T-helper 2 cell treated with Interferon-gamma antibody and Interleukin-4, amounts not matched to agents 100 ng/mL and 5 ng/mL, for 36 hours (primary cell): ENCODE measurements at regions not wholly inside any gene's neighbourhood (a gene's known extent, or its start where the extent isn't known, plus 50 kb on each side); places are given as distances from the start of the nearest gene placed in this dataset.

Experiments used
- intact Hi-C: fragments of 100-400 bp; cut with micrococcal nuclease; formaldehyde crosslinking; loops from one replicate; pipeline ENCODE4 v1.15.1; 2023

GRCh38 chr4:136935871-136936270 lies 596.4 kb downstream of the PCDH18 start:
- intact Hi-C loops, result no loop called here

DNA sequence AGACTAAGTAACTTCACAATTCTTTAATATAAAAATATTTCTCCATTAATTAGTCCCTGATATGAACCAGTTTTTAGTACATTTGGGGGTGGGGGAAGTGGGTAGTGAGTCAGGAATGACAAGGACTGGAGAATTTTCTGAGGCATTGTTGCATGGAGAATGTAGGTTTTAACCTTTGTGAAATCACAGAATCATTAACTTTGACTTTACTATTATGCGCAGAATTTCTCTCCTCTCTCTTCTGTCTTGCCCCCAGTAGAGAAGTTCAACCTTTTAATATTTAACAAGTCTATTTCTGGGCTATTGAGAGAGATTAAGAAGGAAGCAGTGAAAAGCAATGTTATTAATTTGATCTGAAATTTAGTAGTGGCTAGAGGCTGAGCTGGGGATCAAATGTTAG lies 597.0 kb downstream of the PCDH18 start:
- intact Hi-C loops, result no loop called here

DNA sequence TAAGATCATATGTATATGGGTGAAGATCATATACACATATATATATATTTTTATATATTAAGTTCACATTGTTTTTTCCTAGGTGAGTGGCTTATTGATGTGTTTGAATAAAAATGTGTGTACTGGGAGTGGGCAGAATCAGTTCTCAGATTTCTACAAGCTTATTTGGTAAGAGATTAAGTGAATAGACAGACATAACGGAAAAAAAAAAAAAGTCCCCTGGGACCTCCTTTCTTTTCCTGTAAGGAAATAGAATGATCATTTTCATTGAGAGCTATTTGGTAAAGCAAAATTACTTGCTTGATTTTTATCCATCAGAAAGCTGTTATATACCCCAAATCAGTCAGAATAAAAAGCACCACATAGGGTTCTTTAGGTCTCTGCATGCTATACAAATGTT lies 597.7 kb downstream of the PCDH18 start:
- intact Hi-C loops, result no loop called here

GRCh38 chr4:136931781-136932180 lies 600.5 kb downstream of the PCDH18 start:
- intact Hi-C loops, result no loop called here

DNA sequence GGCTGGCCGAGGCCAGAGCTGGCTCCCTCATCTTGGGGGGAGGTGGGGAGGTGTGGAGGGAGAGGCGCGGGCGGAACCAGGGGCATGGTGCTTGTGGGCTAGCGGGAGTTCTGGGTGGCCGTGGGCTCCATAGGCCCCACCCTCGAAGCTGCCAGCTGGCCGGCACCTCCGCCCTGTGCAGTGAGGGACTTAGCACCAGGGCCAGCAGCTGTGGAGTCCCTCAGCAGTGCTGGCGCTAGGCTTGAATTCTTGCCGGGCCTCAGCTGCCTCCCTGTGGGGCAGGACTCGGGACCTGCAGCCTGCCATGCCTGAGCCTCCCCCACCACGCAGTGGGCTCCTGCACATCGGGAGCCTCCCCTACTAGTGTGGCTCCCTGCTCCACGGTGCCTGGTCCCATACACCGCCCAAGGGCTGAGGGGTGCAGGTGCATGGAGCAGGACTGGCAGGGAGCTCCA lies 603.3 kb downstream of the PCDH18 start:
- intact Hi-C loops, result no loop called here

- intact Hi-C loops, result no loop called here
Measured at GRCh38 chr4:136927172-136927571, 605.1 kb downstream of the PCDH18 start.

DNA sequence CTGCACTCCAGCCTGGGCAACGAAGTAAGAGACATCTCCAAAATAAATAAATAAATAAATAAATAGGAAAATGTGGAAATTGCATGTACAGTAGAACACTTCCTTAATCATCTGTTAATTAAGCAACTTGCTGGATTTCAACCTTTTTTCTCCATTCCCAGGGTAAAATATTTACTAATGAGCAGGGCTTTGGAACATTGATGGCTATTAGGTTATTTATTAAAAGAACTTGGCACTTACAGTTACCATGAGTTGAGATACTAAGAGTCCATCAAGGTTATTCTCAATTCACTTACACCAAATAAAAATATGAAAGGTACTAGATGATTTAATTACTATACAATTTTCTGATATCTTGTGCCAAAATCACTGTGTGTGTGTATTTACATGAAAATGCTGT lies 607.1 kb downstream of the PCDH18 start:
- intact Hi-C loops, result no loop called here

GRCh38 chr4:136922066-136922465 lies 610.2 kb downstream of the PCDH18 start:
- intact Hi-C loops, result no loop called here

- intact Hi-C loops, result no loop called here
Measured at GRCh38 chr4:136920092-136920881, 612.0 kb downstream of the PCDH18 start.

DNA sequence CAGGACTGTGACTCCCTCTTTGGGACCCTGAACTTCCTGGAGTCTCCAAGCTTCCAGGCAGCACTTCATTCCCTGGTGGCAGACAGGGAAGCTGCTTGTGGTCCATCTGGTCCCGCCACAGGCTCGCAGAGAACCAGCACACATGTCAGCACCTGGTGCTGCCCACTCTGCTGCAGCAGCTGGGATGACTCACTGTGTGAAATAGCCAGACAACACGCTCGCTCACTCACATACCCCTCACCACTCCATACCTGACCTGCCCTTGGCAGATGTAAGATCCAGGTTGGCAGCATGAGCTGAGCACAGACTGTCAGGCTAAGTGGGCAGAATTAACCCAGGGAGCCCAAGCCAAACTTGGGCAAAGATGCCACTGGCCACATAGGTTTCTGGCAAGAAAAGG lies 613.5 kb downstream of the PCDH18 start:
- intact Hi-C loops, result no loop called here

GRCh38 chr4:136917312-136918110 lies 614.8 kb downstream of the PCDH18 start:
- intact Hi-C loops, result no loop called here

DNA sequence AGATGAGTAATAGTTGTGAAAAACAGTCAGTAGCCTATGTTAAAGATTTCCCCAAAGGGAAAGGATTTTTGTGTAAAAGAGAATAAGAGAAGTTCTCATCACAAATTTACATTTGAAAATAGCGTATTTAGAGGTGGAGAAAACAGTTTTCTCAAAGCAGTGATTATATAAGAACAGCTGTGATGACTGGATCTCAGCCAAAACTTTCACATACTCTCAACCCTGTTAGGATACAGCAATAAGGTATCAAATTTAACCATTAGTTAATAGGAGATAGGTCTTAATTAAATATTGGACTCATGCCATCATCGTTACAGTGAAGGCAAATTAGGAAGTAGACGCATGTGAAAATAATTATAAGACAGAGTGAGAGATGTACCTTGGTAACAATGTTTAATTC lies 622.7 kb downstream of the PCDH18 start:
- intact Hi-C loops, result no loop called here

GRCh38 chr4:136908122-136908521 lies 624.2 kb downstream of the PCDH18 start:
- intact Hi-C loops, result no loop called here

DNA sequence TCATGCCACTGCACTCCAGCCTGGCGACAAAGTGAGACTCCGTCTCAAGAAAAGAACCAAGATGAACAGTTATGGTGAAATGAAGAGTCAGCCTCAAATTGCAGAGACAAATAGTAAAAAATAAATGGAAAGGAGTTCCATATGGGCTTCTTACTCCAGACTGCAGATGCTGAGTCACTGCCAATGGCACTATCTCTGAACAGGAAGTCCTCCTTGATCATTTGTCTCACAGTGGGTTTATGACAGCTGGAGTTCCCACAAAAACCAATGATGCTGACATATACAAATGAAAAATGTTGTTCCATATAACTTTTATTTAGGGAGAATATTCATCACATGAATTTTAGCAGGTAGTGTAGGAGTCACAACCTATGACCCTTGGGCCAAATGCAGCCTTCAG lies 631.6 kb downstream of the PCDH18 start:
- intact Hi-C loops, result no loop called here

GRCh38 chr4:136898590-136899248 lies 633.6 kb downstream of the PCDH18 start:
- intact Hi-C loops, result no loop called here

- intact Hi-C loops, result no loop called here
Measured at GRCh38 chr4:136893573-136893972, 638.7 kb downstream of the PCDH18 start.

- intact Hi-C loops, result no loop called here
Measured at GRCh38 chr4:136881666-136882065, 650.6 kb downstream of the PCDH18 start.

- intact Hi-C loops, result no loop called here
Measured at GRCh38 chr4:136873555-136873954, 658.7 kb downstream of the PCDH18 start.

DNA sequence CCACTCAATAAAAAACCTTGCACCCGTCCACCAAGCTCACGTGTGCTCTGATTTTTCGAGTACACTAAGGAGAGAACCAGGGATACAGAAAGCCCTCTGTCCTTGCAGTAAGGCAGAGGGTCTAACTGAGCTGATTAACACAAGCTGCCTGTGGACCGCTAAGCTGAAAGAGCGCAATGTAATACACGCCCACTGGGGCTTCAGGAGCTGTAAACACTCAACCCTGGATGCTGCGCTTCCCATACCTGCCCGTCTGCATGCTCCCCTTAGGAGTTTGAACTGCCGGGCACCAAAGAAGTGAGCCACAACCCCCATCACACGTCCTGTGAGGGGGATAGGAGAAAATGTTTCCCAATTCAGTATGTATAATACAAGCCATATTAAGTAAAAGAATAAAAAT lies 664.8 kb downstream of the PCDH18 start:
- intact Hi-C loops, result no loop called here

DNA sequence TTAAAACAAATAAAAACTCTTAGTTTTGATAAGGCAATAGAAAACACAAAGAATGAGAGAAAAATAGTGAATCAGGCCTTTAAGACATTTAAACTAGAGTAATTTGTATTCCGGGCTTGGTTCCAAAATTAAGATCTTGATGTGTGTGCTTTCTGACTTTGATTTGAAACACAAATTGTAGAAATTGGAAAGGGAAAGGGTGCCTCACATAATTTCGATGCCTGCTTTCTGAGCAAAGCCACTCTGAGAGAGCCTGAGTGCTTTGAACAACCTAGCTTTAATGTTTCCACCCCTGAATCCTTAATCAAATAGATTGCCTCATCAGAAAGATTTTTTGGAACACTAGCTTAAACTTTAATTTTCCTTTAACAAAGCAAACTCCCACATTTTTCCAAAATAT lies 666.8 kb downstream of the PCDH18 start:
- intact Hi-C loops, result no loop called here

DNA sequence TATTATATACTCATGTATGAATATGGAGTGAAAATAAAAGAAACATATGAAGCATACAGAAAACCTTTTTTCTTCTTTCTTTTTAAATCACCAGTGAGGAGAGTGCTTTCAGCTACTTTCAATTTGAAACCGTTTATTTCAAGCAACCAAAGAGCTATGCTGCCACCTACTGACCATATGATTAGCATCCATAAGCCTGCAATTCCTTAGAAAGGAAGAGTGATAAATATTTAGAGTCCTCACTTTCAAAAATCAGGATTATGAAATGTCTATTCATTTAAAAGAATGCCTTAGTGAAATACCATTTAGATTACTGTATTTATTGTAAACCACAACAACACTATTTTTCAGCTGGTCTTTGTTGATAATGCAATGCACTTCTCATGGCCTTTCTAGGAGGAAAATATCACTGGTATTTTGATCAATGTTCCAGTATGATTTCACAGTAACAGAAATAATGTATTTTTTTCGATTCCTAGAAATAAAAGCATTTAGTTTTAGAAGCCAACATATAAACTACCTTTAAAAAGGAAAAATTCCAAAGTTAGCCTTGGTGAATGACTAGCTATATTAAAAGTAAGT lies 667.6 kb downstream of the PCDH18 start:
- intact Hi-C loops, result loop anchor here (5.0 kb wide), 1 partner anchor 1492 kb away; no protein-coding TSS in a partner anchor

GRCh38 chr4:136863756-136864155 lies 668.5 kb downstream of the PCDH18 start:
- intact Hi-C loops, result loop anchor here (5.0 kb wide), 1 partner anchor 1491 kb away; no protein-coding TSS in a partner anchor
